ENCODE measurements at regions not wholly inside any gene's neighbourhood (a gene's known extent, or its start where the extent isn't known, plus 50 kb on each side); places are given as distances from the start of the nearest gene placed in this dataset.

DNA sequence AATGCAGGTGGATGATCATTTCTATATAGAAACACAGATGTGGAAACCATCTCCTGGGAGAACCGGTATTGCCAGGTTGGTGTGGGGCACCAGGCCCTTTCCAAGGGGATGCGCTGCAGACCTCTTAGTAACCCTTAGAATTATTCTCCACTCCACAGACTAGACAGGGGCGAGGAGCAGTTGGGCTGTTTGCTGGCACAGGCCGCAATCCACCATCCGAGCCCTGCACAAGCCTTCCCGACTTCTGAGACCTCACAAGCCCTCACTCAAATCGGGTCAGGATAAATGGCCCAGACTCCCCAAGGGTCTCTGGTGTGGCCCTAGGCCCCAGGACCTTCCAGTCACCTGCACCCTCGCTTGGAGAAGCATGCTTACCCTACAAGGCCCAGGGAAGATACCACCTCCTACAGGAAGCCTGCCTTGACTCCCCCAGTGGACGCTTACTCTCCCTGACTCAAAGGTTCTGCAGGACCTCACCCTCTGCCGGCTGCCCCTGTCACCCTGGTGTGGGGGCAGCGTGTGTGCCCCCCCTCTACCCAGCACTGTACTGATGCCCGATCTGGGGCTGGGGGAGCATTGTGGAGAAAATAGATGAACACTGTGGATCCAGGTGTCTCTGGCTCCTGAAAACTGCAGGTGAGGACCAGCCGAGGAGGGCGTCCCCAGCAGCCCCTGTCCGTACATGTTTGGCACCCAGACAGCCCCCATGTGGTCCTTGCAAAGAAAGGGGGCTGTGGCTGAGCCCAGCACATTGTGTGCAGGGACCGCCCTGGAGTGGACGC is 49.8 kb upstream of the ACSF3 start:
- no peak for DNase-seq

Data from renal pelvis (tissue), 1 donor.